HG02610 (cell line): ENCODE measurements at regions not wholly inside any gene's neighbourhood (a gene's known extent, or its start where the extent isn't known, plus 50 kb on each side); places are given as distances from the start of the nearest gene placed in this dataset.
"Not testable (repeated sequence)": the region's sequence is repeated elsewhere in the genome, so short reads cannot be mapped to it uniquely, and the experiment has no call there.

Source experiments
- ATAC-seq: cut with Tn5 transposase; IDR thresholded peaks from one replicate; pipeline ENCODE4 v1.9.1; 2021; ENCODE audit warnings: mild to moderate bottlenecking, moderate library complexity; ENCODE audit not compliant: unreplicated experiment

GRCh38 chr12:14207905-14208551 lies 157.5 kb upstream of the ATF7IP start:
- ATAC-seq, result no peak

GRCh38 chr12:14211947-14212387 lies 153.5 kb upstream of the ATF7IP start:
- no peak for ATAC-seq

- ATAC-seq, result no peak
Observed at GRCh38 chr12:14213542-14213941, 151.9 kb upstream of the ATF7IP start.

DNA sequence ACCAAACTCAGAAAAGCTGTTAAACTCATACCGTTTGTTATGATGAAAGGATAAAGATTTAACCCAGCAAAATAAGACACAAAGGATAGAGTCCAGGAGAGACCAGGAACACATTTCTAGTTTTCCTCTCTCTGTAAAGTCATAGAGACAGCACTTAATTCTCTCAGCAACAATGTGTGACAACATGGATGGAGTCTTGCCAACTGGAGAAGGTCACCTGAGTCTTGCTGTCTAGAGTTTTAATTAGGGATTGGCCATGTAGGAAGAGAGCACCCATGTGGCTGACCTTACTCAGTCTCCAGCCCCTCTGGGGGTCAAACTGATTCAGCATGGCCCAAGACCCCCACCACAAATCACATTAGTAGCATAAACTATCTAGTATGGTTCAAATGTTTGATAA lies 151.0 kb upstream of the ATF7IP start:
- ATAC-seq, result no peak

DNA sequence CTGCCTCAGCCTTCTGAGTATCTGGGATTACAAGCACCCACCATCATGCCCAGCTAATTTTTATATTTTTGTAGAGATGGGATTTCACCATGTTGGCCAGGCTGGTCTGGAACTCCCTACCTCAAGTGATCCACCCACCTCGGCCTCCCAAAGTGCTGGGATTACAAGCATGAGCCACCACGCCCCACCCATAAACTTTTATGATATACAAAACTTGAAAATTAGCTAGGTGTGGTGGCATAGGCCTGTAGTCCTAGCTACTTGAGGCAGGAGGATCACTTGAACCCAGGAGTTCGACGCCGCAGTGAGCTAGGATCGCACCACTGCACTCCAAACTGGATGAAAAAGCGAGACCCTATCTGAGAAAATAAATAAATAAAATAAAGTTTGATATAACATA lies 149.5 kb upstream of the ATF7IP start:
- ATAC-seq, result not testable (repeated sequence)

DNA sequence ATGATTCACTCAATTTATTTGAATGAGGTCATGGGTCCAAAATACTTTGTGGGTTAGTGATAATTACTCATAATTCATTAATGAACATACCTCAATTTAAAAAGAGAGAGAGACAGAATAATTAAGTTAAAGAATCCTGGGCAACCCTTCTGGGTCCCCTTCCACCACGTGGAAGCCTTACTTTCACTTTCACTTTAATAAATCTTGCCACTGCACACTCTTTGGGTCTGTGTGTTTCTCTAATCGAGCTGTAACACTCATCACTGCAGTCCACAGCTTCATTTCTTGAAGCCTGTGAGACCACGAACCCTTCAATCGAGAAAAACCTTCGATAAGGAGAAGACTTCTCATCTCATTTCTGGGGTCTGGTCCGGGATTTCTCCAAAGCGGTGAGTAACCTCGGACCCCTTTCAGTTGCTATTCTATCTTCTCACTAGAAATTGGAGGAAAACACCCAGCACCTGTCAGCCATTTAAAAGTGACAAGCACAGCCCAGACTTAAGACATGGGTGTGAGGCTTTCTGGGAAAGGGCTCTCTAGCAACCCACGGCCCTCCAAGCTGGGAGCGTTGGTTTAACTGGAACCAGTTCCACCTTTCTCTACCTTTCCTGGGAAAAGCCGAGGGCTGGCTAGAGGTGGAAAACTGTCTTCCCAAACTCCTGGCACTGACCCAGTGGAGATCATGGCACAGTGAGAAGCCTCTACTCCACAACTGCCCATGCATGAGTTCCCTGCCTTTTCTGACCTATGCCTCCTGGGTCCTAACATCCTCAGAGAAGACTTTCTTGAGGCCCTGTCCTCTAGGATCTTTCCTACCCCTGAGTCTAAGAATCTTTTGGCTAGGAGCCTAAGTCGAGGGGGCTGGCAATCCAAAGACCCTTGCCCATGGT lies 148.8 kb upstream of the ATF7IP start:
- no peak for ATAC-seq

DNA sequence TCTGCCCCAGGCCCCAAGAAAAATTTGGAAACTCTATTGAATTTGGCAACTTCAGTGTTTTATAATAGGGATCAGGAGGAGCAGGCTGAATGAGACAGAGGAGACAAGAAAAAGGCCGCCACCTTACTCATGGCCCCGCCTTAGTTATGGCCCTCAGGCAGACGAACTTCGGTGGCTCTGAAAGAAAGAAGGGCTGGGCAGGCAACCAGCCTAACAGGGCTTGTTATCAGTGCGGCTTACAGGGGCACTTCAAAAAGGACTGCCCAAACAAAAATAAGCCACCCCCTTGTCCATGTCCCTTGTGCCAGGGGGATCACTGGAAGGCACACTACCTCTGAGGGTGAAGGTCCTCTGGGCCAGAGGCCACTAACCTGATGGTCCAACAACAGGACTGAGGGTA lies 146.3 kb upstream of the ATF7IP start:
- no peak for ATAC-seq

DNA sequence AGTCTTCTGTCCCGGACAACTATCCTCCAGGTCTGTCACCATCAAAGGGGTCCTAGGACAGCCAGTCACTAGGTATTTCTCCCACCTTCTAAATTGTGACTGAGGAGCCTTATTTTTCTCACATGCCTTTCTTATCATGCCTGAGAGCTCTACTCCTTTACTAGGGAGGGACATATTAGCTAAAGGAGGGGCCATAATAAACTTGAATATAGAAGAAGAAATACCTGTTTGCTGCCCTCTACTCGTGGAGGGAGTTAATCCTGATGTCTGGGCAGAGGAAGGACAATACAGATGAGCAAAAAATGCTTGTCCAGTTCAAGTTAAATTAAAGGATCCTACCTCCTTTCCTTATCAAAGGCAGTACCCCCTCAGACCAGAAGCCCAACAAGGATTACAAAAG lies 145.8 kb upstream of the ATF7IP start:
- not testable (repeated sequence) for ATAC-seq

- no peak for ATAC-seq
Observed at GRCh38 chr12:14225064-14225463, 140.4 kb upstream of the ATF7IP start.

GRCh38 chr12:14235176-14235575 lies 130.3 kb upstream of the ATF7IP start:
- not testable (repeated sequence) for ATAC-seq

DNA sequence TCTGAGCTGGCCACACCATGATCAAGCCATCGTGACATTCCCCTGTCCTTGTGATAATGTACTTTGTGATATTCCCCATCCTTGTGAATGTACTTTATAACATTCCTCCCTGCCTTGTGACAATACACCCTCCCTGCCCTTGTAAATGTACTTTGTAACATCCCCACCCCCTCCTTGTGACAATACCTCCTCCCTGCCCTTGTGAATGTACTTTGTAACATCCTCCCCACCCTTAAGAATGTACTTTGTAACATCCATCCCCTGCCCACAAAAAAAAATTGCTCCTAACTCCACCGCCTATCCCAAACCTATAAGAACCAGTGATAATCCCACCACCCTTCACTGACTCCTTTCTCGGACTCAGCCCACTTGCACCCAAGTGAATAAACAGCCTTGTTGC lies 128.8 kb upstream of the ATF7IP start:
- ATAC-seq, result not testable (repeated sequence)

GRCh38 chr12:14238221-14238792 lies 127.2 kb upstream of the ATF7IP start:
- no peak for ATAC-seq

DNA sequence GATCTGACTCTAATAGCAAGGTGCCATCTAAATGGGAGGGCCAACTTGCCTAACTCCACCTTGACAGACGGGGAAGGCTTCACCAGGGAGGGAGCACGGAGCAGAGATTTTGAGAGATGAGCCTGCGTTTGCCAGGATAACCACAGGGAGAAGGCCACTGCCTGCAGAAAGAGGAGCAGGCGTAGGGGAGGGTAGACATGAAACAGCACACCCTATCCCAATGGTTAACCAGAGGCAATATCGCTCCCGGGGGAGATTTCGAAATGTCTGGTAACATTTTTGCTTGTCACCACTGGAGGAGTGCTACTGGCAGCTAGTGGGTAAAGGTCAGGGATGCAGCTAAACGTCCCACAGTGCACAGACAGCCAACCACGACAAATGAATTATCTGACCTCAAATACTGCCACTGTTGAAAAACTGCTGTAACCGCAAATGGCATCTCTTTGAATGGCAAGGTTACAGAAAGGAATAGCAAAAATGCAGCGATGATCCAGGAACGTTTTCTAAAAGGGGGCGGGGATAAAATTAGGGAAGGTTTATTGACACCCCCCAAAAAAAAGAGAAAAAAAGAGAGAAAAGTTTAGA lies 126.0 kb upstream of the ATF7IP start:
- peak; percentile 78 for ATAC-seq

- ATAC-seq, result peak; percentile 43
Observed at GRCh38 chr12:14239935-14240872, 125.3 kb upstream of the ATF7IP start.

GRCh38 chr12:14240873-14241220 lies 124.6 kb upstream of the ATF7IP start:
- ATAC-seq, result no peak

- ATAC-seq, result not testable (repeated sequence)
Observed at GRCh38 chr12:14242825-14243224, 122.7 kb upstream of the ATF7IP start.

GRCh38 chr12:14243941-14244340 lies 121.5 kb upstream of the ATF7IP start:
- ATAC-seq, result no peak

DNA sequence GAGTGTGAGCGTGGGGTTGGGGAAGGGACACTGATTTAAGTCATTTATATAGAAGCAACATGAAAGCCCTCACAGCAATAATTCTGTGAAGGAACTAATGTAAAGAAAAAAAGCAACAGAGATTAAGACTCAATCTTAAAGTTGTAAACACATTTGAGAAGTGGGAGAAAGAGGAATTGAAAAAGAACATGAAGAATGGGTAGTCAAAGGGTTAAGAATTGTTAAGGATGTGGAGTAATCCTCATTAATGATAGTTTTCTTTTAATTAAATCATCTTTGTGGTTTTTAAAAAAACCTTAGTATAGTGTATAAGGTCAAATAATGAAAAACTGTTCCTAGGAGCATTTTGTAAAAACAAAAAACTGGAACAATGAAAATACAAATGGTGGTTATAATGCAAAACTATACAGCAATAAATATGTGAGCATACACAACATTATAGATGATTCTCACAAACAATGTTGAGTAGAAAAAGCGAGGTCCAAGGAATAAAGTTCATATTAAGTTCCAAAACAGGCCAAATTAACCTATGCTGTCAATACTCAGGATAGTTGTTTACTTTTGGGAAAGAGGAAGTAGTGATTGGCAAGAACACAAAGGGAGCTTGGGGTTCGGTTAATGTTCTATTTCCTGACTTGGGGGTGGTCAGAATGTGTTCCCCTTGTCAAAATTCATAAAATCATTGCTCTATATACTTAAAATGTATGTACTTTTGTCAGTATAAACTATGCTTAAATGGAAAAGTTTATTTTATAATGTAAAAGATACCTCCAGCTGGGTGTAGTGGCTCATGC lies 120.4 kb upstream of the ATF7IP start:
- ATAC-seq, result no peak

DNA sequence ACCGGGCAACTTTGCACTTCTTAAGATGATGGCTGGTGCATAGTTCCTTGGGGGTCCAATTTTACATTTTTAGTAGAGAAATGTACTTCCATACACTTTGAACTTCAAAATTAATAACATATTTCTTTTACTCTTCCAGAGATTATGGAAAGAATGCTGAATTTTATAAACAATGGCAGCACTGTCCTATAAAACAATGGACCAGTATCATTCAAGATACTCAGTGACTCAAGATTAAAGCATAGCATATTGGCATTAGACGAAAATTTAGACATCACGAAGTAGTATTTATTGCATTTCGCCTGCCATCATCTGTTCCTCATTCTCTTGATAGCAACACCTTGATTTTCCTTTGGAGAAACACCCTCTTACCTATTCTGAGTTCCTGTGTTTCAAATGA lies 118.3 kb upstream of the ATF7IP start:
- ATAC-seq, result no peak

DNA sequence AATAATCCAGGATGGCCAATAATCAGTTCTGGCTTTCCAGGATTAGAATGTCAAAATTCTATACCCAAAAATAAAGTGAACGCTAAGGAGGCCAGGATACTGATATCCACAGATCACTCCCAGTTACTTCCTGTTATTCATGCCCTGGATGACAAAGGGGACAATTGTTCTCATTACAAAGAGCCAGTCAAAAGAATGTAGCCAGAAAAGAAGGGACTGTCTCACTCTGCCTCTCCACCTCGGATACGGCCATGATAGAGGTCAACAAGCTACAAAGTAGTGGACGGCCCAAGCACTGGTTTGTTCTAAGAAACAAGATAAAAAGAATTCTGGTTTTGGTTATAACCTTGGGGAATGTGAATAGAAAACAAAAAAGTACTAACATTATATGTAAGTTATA lies 116.1 kb upstream of the ATF7IP start:
- no peak for ATAC-seq
